HG03103 (cell line): ENCODE measurements at regions not wholly inside any gene's neighbourhood (a gene's known extent, or its start where the extent isn't known, plus 50 kb on each side); places are given as distances from the start of the nearest gene placed in this dataset.

Source experiments
- ATAC-seq: cut with Tn5 transposase; IDR thresholded peaks from one replicate; pipeline ENCODE4 v1.9.1; 2021; ENCODE audit warnings: low read depth; ENCODE audit not compliant: unreplicated experiment

DNA sequence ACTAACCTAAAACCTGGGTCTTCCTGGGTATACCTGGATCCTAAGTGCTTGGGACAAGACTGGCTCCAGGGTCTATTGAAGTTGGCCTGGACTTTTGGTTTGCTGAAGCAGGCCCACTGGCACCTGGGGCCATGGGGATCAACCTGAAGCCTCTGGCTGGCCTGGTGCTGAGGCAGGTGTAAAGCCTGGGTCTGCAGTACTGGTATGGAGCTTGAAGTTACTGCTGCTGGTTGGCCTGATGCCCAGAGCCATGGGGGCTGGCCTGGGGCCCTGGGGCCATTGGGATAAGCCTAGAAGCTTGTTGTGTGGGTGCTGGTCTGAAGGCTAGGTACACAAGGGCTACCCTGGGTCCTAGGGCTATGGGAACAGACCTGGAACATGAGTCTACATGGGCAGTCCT is 743.2 kb upstream of the GRIA3 start:
- no peak for ATAC-seq

DNA sequence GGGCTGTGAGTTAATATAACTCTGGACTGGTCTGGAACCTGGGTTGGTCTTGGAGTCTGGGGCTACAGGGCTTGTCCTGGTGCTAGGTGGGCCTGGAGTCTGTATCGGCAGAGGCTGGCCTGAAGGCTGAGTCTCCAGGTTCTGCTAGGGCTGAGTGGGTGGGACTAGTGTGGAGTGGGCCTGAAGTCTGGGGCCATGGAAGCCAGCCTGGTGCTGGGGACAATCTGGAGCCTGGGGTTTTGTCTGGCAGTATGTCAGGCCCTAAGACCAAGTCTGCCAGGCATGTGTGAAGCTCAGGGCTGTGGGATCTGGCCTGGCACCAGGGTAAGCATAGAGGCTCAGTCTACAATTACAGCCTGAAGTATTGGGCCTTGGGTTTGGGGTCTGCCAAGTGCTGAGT is 742.6 kb upstream of the GRIA3 start:
- ATAC-seq, result no peak

DNA sequence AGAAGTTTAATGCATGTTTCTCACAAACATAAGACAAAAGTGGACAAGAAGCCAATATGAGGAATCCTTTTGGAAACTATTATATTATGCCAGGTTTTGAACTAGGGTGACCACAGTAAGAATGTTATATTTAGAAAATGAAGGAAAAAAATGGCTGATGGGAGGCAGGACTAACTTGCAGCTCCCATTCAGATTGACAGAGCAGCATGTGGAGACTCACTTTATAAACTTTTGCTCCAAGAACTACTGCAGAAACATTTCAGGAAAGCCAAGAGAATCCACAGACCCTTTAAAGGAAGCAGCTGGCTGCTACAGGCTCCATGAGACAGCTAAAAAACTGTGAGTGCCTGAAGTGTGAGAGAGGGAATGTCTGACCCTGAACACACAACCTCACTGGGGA is 738.6 kb upstream of the GRIA3 start:
- ATAC-seq, result no peak

DNA sequence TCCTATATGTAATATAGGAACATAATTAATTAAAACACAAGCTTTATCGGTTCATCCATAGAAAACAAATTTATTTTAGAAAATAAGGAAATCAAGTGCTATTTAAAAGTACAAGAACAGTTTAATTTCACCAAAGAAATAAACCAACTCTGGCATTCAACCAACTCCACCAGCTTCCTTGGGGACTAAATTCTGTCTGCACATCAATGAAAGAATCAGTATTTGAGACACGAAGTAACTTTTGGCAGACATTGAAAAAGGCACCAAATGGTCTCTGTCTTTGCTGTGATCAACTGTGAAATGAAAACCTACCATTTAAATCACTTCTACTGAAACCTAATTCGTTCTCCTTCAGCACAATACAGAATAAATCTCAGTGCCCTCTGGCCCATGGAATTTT is 719.7 kb upstream of the GRIA3 start:
- no peak for ATAC-seq

DNA sequence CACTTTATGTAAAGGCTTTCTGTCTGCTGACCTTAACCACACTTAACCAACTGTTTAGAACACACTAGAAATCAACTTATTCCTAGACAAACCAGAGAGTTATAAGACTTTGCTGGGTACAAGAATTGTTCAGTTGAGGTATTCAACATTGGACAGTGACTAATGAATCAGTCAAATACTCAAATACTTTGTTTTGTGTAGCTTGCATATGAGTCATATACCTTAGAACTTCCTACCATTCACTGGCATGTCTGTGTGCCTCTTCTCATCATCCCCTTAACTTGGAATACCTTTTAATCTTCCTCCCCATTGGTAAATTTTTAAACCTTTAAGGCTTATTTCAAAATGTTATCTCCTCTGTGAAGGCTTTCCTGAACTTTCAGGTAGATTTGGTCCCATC is 708.8 kb upstream of the GRIA3 start:
- no peak for ATAC-seq

DNA sequence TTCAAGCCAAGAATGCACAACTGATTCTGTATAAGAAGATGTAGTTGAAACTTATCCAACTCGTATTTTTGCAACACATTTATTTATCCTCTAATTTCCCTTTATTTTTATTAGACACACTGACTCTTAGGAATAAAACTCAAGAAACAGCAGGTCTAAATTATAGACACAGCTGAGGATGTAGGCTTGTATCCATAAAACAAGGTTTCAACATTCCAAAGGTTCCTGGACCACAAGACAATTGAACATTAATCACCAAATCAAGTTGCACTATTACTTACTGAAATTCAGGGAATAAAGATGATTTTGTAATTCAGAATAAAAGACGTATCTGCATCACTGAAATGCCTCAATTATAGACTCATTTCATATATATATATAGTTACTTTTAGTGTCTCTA is 683.5 kb upstream of the GRIA3 start:
- no peak for ATAC-seq

DNA sequence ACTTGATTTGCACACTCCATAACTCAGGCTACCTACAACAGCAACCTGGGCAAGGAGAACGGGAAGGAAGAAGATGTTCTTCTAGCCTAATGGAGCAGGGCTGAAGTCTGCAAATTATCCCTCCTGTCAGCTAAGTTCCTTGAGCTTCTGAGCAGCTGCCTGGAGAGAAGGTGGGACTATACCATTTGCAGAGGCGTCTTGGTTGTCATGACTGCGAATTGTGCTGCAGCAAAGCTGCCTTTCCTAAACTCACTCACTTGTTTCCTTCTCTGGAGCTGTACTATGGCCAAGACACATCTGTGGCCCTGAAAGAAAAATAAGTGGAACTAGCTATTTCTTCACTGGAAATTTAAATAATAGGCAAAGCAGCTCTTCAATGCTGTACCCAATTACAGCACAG is 682.4 kb upstream of the GRIA3 start:
- ATAC-seq, result no peak

DNA sequence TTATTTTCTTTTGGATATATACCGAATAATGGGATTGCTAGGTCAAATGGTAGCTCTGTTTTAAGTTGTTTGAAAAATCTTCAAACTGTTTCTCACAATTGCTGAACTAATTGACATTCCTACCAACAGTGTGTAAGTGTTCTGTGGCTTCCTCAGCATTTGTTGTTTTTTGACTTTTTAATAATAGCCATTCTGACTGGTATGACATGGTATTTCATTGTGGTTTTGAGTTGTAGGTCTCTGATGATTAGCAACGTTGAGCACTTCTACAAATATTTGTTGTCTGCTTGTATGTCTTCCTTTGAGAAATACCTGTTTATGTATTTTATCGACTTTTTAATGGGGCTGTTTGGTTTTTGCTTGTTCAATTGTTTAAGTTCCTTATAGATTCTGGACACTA is 680.1 kb upstream of the GRIA3 start:
- ATAC-seq, result no peak

DNA sequence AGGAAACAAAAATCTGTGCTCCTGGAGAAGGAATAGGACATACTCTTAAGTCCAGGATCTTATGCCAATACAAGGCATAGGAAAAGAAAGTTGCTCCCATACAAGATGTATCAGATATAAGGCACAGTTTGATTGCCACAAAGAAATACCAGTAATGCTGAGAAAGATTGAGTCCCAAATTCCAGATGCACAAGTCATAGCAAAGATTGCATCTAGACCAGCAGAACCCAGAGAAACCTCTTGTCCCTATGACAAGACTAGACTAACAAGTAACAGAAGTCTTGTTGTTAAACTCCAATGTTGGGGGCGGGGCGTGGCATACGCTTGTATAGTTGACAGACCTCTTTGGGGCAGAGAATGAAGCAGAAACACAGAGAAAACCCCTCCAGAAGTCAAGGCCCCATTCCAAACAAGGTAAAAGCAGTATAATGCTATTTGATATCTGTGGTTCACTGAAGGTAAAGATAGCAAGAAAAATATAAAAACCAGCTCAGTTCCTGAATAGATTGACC is 671.5 kb upstream of the GRIA3 start:
- ATAC-seq, result no peak

DNA sequence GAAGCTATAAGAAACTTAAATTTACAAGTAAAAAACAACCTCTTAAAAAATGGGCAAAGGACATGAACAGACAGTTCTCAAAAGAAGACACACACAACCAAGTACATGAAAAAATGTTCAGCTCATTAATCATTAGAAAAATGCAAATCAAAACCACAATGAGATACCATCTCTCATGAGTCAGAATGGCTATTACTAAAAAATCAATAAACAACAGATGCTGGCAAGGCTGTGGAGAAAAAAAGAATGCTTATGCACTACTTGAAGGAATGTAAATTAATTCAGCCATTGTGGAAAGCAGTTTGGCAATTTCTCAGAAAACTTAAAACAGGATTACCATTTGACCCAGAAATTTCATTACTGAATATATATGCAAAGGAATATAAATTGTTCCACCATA is 666.3 kb upstream of the GRIA3 start:
- ATAC-seq, result no peak

DNA sequence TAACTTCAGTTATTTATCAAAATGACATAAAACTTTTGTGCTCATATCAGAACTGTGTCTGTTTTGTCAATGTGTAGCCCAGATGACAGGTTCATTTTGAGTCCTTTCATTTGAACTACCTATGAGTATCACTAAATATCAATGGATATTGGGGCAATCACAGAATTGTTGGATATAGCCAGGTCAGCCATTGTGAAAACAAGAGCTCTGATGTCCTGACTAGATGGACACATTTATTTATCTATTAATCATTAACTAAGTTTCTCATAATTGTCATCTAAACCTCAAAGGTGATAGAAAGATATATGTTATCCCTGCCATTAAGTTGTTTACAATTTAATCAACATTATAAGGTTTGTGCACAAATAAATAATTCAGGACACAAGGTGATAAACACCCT is 638.3 kb upstream of the GRIA3 start:
- no peak for ATAC-seq

DNA sequence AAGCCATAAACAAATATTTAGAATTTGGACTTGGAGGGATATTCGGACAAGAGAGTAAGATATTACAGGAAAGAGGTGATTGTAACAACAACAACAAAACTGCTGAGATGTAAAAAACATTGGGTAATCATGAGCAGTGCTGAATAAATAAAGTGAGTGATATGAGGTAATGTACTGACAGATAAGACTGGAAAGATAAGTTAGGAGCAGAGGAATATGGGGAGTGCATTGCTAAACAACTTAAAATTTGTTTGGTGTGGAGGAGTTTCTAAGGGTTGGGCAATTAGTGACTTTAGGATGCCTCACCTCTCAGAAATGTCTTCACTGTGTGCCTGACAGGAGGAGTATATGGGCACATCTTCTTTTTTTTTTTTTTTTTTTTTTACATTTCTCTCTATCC is 637.8 kb upstream of the GRIA3 start:
- ATAC-seq, result no peak

DNA sequence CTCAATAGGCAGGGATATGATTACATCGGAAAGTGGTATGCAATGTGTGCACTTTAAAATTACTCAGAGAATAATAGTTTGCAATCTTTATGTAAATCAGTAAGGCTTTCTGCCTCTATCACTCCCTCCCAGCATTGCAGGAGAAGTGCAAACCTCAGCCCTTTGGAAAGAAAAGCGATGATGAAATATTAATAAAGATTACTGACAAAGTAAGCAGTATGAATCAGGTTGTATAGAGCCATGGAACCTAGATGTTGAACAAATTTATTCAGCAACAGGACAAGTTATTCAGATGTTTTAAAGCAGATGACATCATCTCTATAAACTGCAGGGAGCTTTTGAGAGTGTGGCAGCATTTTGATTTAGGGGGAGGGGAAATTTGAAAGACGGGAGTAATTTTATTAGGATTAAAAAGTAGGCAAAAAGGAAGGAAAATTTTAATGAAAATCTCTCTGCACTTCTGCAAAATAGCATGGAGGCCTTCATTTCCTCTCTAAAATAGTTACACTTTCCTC is 631.7 kb upstream of the GRIA3 start:
- ATAC-seq, result no peak

DNA sequence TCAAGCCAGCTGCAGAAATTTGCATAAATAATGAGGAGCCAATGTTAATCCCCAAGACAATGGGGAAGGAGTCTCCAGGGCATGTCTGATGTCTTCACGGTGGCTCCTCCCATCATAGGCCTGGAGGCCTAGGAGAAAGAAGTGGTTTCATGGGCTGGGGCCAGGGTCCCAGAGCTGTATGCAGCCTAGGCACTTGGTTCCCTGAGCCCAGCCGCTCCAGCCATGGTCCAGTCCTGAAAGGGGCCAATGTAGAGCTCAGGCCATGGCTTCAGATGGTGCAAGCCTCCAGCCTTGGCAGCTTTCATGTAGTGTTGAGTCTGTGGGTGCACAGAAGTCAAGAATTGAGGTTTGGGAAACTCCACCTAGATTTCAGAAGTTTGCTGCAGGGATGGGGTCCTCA is 628.2 kb upstream of the GRIA3 start:
- no peak for ATAC-seq

DNA sequence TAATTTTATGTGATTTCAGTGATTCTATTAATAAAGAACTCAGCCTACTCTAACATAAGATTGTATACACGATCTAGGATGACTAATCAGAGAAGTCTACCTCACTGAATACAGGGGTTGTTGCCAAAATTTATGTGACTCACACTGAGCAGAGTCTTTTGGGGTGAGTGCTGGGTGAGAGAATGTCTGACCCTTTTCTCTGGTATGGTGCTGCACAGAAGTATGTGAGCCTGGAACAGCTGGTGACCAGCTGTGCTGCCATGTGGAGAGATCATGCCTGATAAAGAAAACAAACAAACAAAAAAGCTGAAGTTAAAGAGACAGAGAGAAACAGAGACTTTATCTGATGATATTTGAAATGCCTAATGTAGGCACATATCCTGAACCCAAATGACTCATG is 618.1 kb upstream of the GRIA3 start:
- ATAC-seq, result no peak

DNA sequence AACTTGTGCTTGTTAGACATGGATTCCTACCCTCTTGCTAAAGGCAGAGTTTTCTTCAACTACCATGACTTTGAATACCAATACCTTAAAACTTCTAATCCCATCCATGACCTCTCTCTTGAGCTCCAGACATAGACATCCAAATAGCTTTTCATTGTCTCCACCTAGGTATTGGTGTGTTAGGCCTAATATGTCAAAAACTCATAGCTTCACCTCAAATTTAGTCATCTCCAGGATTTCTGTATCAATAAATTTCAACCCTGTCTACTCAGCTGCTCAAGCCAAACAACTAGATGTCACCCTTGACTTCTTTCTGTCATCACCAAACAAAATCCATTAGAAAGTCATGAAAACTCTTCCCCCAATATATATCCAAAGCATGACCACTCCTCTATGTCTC is 617.7 kb upstream of the GRIA3 start:
- no peak for ATAC-seq

DNA sequence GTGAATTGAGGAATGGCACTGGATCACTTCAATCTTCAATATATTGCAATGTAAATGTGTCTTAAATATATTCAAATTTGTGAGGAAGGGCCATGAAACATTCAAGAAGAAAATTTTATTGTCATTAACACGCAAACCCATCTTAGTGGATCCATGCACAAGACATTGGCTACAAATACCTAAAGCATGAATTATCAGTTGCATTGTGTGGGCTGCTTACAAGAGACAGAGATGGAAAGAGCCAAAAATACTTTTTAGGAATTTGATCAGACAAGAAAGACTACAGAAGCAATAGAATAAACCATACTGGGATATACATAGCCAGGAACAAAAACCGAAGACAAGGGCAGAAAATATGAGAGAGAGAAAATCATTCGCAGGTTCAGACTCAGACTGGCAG is 616.2 kb upstream of the GRIA3 start:
- ATAC-seq, result no peak

DNA sequence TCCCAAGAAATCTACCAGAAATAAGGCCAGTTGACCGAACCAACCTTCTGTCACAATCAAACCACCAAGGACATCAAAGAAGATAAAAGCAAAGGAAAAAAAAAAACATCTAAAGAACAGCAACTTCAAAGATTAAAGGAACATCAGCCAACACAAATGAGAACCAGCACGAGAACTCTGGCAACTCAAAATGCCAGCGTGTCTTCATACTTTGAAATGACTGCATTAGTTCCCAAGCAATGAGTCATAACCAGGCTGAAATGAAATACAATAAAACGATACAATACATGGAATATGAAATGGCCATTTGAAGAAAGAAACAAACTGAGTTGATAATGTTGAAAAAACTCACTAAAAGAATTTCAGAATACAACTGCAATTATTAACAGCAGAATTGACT is 611.6 kb upstream of the GRIA3 start:
- no peak for ATAC-seq

DNA sequence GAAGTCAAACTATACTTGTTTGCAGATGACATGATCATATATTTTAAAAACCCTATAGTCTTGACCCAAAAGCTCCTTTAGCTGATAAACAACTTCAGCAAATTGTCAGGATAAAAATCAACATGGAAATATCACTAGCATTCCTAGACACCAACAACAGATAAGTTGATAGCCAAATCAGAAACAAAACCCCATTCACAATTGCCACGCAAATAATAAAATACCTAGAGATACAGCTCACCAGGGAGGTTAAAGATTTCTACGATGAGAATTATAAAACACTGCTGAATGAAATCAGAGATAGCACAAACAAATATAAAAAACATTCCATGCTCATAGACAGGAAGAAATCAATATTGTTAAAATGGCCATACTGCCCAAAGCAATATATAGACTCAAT is 605.0 kb upstream of the GRIA3 start:
- ATAC-seq, result no peak

DNA sequence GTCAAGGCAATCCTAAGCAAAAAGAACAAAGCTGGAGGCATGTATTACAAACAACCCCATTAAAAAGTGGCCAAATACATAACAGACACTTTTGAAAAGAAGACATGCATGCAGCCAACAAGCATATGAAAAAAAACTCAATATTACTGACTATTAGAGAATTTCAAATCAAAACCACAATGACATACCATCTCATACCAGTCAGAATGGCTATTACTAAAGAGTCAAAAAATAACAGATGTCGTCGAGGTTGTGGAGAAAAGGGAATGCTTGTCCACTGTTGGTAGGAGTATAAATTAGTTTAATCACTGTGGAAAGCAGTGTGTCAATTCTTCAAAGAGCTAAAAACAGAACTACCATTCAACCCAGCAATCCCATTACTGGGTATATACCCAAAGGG is 604.6 kb upstream of the GRIA3 start:
- no peak for ATAC-seq

DNA sequence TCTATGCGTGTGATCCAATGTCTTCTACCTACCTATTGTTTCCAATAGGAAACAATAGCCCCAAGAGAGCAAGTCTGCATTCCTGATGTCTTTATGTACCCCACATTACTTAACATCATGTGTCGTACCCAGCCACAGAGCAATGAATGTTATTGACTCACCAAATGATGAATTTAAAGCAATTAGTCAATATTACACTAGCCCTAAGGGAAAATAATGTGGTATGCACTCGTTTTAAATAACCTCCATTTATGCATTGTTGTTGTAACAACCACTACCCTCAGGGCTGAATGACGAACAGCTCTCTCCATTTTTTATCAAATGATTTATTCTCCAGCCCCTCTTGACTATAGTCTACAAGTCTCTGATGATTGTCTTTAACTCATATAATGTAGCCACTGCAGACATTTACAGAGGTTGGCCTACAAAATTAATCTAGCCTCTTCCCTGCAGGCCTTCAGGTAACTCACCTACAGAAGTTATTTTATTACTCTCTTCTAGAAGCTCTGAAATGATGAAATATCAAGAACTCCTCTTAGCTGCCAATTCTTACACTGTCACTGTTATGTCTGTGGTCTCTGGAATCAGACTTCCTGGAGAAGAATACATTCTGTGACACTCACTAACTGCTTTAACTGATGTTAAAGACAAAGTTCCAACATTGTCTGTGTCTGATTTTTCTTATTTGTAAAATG is 601.7 kb upstream of the GRIA3 start:
- ATAC-seq, result no peak

DNA sequence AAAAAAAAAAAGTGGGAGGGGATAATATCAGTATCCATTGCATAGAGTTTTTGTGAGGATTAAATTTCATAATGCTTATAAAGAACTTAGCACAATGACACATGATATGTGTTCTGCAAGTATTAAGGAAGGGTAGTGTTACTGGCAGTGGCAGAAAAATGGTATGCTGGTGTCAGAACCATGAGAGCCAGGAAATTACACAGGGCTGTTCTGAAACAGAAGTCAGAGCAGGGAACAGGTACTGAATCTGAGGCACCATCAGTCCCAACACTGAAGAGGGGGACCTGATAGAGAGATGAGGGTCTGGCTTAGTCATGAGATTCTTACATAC is 601.1 kb upstream of the GRIA3 start:
- ATAC-seq, result no peak

DNA sequence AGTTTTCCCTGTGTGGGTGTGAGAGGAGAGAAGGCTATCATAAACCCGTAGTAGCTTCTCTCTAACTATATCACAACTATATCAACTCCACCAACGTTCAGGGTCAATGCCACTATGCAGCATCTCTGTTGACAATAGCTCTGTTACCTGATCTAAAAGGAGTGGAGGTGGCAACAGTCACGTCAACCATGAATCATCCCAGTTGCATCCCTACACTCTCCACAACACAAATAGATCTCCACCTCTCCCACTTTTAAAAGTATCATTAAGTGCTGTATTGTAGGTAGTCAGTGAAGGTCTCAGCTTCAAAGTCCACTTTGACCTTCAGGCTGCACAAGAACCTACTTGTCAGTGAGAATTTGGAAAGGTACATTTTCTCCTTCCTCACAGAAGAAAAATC is 600.5 kb upstream of the GRIA3 start:
- ATAC-seq, result no peak
